AG09319 (cell line): ENCODE measurements at regions not wholly inside any gene's neighbourhood (a gene's known extent, or its start where the extent isn't known, plus 50 kb on each side); places are given as distances from the start of the nearest gene placed in this dataset.

Experiments used
- DNase-seq: peaks from one replicate; pipeline ENCODE4 v3.0.0-alpha.2; 2010; ENCODE audit warnings: low read depth; ENCODE audit errors: extremely low read depth
- TF ChIP-seq, protein P1 (sequence below): IDR thresholded peaks from 2 replicates; pipeline ENCODE4 v1.5.1; 2011; ENCODE audit warnings: low read depth, mild to moderate bottlenecking, inconsistent platforms, low read length, moderate library complexity

- TF ChIP-seq, protein P1, sequence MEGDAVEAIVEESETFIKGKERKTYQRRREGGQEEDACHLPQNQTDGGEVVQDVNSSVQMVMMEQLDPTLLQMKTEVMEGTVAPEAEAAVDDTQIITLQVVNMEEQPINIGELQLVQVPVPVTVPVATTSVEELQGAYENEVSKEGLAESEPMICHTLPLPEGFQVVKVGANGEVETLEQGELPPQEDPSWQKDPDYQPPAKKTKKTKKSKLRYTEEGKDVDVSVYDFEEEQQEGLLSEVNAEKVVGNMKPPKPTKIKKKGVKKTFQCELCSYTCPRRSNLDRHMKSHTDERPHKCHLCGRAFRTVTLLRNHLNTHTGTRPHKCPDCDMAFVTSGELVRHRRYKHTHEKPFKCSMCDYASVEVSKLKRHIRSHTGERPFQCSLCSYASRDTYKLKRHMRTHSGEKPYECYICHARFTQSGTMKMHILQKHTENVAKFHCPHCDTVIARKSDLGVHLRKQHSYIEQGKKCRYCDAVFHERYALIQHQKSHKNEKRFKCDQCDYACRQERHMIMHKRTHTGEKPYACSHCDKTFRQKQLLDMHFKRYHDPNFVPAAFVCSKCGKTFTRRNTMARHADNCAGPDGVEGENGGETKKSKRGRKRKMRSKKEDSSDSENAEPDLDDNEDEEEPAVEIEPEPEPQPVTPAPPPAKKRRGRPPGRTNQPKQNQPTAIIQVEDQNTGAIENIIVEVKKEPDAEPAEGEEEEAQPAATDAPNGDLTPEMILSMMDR, result no peak
- no peak for DNase-seq
Measured at GRCh38 chr5:35312267-35312666, 82.0 kb upstream of the PRLR start.

DNA sequence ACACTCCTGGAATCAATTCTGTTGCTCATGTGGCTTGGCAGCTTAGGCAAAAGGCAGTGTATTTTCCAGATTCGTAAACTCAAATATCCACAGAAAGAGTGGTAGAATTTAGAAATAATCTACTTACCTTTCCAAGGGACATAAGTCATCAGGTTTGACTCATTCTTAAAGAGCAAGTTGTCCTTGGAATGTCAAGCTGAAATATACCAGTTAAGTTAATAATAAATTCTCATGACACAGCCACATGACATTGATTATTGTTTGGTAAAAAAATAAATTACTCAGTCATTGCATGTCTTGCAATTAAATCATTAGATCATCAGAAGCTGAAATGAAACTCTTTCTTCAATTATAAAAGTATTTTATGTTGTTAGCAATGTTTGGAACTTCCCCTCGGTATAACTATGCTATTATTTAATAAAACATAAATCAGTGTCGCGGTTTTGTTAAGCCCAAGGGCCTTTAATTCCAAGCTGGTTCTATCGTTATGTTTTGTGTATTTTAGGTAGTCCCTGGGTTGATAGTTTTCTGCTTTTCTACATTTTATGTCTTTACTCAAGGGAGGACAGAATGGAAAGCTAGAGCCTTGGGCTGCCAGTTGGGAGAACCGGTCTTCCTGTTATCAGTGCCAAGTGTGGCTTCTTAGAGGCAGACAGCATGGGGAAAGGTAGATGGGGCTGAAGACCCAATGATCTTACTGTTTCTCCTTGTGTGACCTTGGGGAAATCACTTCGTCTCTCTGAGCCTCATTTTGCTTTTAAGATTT, 79.3 kb upstream of the PRLR start:
- TF ChIP-seq, protein P1, result no peak
- no peak for DNase-seq

GRCh38 chr5:35308421-35308820, 78.1 kb upstream of the PRLR start:
- no peak for DNase-seq
- TF ChIP-seq, protein P1, result no peak

- DNase-seq, result no peak
- TF ChIP-seq, protein P1, result no peak
Measured at GRCh38 chr5:35306716-35307365, 76.6 kb upstream of the PRLR start.

- TF ChIP-seq, protein P1, result no peak
- no peak for DNase-seq
Measured at GRCh38 chr5:35305336-35306020, 75.2 kb upstream of the PRLR start.

DNA sequence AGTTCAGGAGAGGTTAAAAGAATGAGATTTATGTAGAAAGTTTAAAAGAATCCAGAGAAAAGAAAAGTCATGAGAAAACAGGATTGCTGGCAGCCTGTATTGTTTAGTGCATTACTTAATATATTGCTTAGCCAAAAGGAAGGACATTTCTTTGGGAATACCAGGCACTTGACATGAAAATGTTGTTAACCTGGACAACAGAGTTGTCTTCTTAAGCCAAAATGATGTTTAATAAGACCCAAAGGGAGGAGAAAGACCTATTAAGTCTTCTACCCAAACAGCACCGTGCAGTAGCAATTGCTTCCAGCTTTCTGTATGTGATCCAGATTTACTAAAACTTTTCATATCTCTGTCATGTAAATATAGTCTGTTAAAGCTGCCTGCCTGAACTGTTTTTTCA, 74.0 kb upstream of the PRLR start:
- TF ChIP-seq, protein P1, result no peak
- DNase-seq, result no peak

GRCh38 chr5:35303152-35303551, 72.9 kb upstream of the PRLR start:
- TF ChIP-seq, protein P1, result no peak
- DNase-seq, result no peak
